ENCODE measurements at regions not wholly inside any gene's neighbourhood (a gene's known extent, or its start where the extent isn't known, plus 50 kb on each side); places are given as distances from the start of the nearest gene placed in this dataset.

GRCh38 chr1:192925609-192926008 lies 116.8 kb downstream of the RGS2 start:
- TF ChIP-seq, protein P1, sequence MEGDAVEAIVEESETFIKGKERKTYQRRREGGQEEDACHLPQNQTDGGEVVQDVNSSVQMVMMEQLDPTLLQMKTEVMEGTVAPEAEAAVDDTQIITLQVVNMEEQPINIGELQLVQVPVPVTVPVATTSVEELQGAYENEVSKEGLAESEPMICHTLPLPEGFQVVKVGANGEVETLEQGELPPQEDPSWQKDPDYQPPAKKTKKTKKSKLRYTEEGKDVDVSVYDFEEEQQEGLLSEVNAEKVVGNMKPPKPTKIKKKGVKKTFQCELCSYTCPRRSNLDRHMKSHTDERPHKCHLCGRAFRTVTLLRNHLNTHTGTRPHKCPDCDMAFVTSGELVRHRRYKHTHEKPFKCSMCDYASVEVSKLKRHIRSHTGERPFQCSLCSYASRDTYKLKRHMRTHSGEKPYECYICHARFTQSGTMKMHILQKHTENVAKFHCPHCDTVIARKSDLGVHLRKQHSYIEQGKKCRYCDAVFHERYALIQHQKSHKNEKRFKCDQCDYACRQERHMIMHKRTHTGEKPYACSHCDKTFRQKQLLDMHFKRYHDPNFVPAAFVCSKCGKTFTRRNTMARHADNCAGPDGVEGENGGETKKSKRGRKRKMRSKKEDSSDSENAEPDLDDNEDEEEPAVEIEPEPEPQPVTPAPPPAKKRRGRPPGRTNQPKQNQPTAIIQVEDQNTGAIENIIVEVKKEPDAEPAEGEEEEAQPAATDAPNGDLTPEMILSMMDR (tag by site-specific recombination; IDR thresholded peaks at IDR 0.05), result no peak
- TF ChIP-seq ZBTB21 (tag by site-specific recombination; IDR thresholded peaks at IDR 0.05), result no peak
- TF ChIP-seq ZNF239 (tag by site-specific recombination; IDR thresholded peaks at IDR 0.05), result no peak
- no peak for TF ChIP-seq ATF2 (tag by site-specific recombination; IDR thresholded peaks at IDR 0.05; ENCODE audit: low read depth)
- no peak for TF ChIP-seq ZNF549 (tag by site-specific recombination; IDR thresholded peaks at IDR 0.05)

Data from HEK293 (cell line).